ENCODE measurements at regions not wholly inside any gene's neighbourhood (a gene's known extent, or its start where the extent isn't known, plus 50 kb on each side); places are given as distances from the start of the nearest gene placed in this dataset.
A peak's percentile ranks its signal among the peaks of the same experiment; 100 is the strongest.

DNA sequence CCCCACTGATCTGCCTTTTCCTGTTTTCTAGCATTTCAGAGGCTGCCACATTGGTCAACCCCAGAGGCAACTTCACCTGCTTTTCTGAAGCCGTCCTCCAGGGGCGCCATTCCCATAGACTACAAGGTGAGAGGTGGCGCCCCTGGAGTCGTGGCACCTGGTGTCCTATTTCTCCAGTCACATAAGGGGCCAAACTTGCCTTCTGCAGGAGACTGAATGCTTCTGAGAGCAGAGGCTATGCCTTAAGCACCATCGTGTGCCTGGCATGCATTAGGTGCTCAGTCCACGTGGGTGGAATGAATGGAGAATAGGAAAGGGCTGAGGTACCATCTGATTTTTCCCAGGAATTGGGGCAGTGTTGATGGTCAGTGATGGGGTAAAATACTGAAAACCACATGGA is 164.8 kb downstream of the HAPSTR1 start:
- DNase-seq: no peak

DNA sequence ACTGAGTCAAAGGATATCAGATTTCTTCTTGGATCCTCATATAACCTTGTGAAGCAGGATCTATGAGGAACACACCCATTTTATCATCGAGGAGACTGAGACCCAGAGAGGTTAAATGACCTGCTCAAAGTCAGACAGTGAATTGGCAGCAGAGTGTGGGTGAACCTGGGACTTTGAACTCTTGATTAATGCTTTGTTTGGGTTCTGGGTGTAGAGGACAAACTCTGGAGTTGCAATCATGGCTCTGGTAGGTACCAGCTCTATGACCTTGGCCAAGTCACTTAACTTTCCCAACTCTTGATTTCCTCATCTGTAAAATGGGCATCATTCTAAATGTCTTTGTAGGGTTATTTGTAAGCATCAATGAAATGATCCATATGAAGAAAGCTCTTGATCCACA is 166.4 kb downstream of the HAPSTR1 start:
- no peak for DNase-seq

- no peak for DNase-seq
Measured at GRCh38 chr16:9258423-9259051, 167.1 kb downstream of the HAPSTR1 start.

- DNase-seq: peak; percentile 59
Measured at GRCh38 chr16:9259914-9260608, 168.6 kb downstream of the HAPSTR1 start.

DNA sequence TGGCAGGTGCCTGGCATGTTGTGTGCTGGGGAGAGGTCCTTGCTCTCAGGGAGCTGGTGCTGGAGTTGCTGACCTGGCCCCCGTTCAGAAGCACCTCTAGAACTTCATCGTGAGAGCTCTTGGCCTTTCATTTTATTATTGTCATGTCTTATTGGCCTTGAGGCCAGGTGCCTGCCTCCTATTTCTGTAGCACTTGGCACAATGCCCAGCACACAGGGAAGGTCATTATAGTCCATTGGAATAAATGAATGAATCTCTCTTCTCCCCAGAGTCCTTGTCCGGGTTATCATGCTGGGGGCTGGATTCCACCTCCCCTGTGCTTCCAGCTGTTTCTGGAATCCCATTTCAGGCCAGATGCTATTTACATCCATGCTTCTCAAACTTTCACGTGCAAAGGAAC is 169.2 kb downstream of the HAPSTR1 start:
- peak; percentile 93 for DNase-seq

DNA sequence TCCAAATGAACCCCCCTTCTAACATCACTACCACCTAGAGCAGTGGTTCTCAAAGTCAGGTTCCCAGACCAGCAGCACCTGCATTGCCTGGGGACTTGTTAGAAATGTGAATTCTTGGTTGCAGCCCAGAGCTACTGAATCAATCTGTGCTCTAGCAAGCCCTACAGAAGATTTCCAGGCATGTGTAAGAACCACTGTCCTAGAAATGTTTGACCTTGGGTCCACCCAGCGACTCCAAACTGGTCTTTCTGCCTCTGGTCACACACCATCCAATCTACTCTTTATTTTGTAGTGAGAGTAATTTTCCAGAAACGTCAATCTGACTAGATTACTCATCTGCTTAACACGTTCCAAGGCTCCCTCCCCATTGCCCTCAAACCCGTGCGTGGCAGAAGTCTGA is 169.9 kb downstream of the HAPSTR1 start:
- no peak for DNase-seq

DNA sequence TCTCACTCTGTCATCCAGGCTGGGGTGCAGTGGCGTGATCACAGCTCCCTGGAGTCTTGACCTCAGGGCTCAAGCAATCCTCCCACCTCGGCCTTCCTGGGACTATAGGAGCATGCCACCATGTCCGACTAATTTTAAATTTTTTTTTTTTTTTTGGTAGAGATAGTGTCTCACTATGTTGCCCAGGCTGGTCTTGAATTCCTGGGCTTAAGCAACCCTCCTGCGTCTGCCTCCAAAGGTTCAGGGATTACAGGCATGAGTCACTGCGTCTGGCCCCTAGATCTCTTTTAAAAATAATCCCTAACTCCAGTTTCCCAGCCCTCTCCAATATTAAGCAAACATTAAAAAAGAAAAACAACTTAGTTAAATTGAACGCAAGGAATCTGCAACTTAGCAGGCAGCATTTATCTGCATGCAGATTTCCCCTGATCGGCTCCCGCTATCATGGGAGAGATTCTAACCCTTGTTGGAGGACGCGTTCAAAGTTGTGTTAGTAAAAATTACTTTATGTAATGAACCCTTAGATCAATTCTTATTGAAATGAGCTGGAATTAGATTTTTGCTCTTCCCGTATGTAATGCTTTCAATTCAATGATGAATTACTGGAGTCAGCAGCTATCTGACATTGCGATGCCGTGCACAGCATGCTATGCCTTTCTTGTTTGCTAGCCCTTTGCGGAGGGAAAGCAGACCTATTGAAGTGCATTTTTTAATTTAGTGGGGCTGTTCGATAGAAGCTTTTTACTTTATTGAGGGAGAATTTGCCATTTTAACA is 171.7 kb downstream of the HAPSTR1 start:
- DNase-seq: no peak

- DNase-seq: no peak
Measured at GRCh38 chr16:9264067-9264466, 172.6 kb downstream of the HAPSTR1 start.

- DNase-seq: no peak
Measured at GRCh38 chr16:9268446-9268845, 177.0 kb downstream of the HAPSTR1 start.

- DNase-seq: no peak
Measured at GRCh38 chr16:9270424-9270823, 179.0 kb downstream of the HAPSTR1 start.

GRCh38 chr16:9270941-9271340 is 179.5 kb downstream of the HAPSTR1 start:
- no peak for DNase-seq

DNA sequence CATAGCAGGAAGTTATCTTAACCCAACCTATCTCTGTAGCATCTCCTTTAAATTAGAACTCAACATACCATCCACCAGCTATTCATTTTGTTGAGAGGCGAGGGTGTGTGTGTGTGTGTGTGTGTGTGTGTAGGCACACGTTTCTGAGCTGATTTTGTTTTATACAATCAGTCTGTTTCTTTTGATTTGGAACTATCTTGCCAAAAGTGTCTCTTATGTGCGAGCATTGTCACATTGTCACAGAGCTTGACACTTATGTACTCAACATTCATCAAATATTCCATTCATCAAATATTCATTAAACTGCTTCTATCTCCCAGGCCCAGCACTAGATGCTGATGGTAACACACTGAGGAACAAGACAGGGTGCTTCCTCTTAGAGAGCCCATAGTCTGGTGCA is 180.4 kb downstream of the HAPSTR1 start:
- no peak for DNase-seq

GRCh38 chr16:9275377-9275776 is 183.9 kb downstream of the HAPSTR1 start:
- DNase-seq: no peak

DNA sequence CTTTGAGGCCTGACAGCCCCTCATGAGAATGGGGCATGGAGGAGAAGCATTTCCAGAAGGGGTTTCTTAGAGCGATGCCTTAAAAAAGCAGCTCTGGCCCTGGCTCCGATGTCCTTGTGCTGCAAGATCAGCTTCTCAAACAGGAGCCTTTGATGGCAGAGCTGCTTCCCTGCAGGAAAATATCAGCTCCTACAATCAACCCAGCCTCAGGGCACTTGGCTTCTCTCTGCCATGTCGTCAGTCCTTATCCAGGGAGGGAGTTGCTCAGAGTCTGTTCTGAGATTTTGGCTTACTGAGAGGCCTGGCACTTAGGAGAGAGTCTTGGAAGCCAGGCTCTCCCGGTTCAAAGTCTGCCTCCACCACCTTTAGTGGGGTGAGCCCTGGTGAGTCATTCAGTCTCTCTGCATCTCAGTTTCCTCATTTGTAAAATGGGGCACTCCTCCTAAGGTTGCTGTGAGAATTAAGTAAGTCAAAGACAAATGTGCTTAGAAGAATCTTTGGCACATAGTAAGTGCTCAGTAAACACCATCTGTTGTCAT is 184.4 kb downstream of the HAPSTR1 start:
- no peak for DNase-seq

DNA sequence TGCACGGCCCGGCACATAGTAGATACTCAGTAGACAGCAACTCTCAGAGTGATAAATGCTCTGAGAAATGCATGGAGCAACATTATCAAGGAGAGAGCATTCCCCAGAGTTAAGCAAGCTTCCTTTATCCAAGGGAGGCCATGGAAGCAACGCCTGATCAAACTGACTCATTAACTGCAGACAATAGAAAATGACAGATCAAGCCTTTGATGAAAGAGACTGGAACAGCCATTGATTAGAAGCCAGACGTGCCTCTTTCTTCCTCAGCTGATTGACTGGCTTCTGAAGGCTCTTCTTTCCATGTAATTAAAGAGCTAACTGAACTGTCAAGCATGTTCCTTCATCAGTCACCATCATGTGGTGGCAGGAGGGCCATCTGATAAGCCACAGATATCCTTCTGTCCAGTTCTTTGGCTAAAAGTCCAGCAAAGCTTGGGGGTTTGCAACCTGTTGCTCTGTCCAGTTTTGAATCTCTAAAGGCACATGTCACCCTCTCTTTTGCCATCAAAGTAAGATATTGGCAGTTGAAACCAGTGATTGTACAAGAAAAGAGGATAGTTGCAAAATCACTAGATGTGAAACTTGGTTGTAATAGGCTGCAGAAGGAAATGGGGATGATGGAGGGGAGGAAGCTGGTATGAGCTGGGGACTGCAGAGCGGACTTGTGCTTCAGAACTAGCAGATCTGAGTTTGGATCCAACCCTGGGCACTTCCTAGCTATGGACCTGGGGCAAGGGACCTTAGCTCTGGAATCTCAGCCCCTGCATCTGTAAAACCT is 188.0 kb downstream of the HAPSTR1 start:
- no peak for DNase-seq

DNA sequence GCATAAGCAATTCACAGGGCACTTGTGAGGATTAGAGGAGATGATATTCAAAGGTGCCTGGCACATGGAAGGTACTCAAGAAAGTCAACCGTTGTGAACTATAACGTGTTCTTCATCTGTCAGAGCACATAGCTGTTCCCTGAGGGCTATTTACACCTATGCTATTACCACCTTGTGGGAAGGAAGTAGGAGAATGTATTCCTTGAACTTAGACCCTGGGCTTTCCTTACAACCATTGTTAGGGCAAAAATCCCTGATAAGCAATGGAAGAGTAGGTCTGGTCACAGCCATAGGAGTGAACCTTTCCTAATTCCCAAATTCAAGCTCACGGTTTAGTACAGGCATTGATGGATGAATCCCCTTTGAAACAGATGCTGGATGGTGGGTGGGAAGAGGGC is 188.6 kb downstream of the HAPSTR1 start:
- no peak for DNase-seq

DNA sequence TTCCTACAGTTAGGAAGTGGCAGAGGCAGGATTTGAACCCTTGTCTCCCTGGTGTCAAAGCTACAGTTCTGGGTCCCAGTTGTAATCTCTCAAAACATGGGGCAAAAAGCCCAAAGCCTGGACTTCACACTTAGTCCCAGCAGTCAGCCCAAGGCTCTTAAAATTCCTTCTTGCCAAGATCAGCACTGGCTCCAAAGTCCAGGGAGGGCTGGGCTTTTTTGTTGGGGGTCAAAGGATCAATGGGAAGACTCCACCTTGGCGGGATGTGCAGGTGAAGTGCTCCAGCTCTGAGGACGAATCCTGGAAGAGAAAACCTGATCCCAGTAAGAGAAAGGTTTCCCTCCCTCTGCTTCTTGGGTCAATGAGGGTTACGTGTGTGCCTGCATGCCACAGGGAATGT is 195.5 kb downstream of the HAPSTR1 start:
- no peak for DNase-seq

GRCh38 chr16:9296271-9296590 is 204.8 kb downstream of the HAPSTR1 start:
- no peak for DNase-seq

- DNase-seq: no peak
Measured at GRCh38 chr16:9297437-9298113, 206.1 kb downstream of the HAPSTR1 start.

GRCh38 chr16:9300252-9300651 is 208.8 kb downstream of the HAPSTR1 start:
- DNase-seq: no peak

GRCh38 chr16:9302072-9302471 is 210.6 kb downstream of the HAPSTR1 start:
- no peak for DNase-seq

GRCh38 chr16:9306753-9307152 is 215.3 kb downstream of the HAPSTR1 start:
- no peak for DNase-seq

- DNase-seq: no peak
Measured at GRCh38 chr16:9307446-9307845, 216.0 kb downstream of the HAPSTR1 start.
